Activated T-cell treated with anti-CD3 and anti-CD28 coated beads, Interleukin-2, amount 50 U/mL, for 72 hours (primary cell): ENCODE measurements at regions not wholly inside any gene's neighbourhood (a gene's known extent, or its start where the extent isn't known, plus 50 kb on each side); places are given as distances from the start of the nearest gene placed in this dataset.
"Not testable (repeated sequence)": the region's sequence is repeated elsewhere in the genome, so short reads cannot be mapped to it uniquely, and the experiment has no call there.

Source experiments
- ATAC-seq, 2 donors: fragments of 150-1000 bp; cut with Tn5 transposase; replicated peaks in 1 of 2; 2 replicates each; pipeline ENCODE4 v1.10.0; 2021; ENCODE audit warnings: moderate library complexity in 2 of 2, mild to moderate bottlenecking in 1 of 2
- DNase-seq, 2 donors: peaks; one replicate each; pipeline ENCODE4 v3.0.0; 2021 to 2022; ENCODE audit warnings: mixed read lengths in 1 of 2
- H3K27ac Mint-ChIP-seq: one replicate; pipeline ENCODE4 v1.8.0; 2022; ENCODE audit warnings: mild to moderate bottlenecking, moderate library complexity, mixed read lengths
- H3K27me3 Mint-ChIP-seq: one replicate; pipeline ENCODE4 v1.8.0; 2022; ENCODE audit warnings: low read depth, mixed read lengths
- H3K36me3 Mint-ChIP-seq, 2 donors: one replicate each; pipeline ENCODE4 v1.8.0; 2022; ENCODE audit warnings: mixed read lengths in 2 of 2, mild to moderate bottlenecking in 1 of 2; ENCODE audit not compliant: insufficient read depth in 2 of 2
- H3K4me1 Mint-ChIP-seq: one replicate; pipeline ENCODE4 v1.8.0; 2022; ENCODE audit warnings: low read depth, mixed read lengths
- H3K4me3 Mint-ChIP-seq, 2 donors: one replicate each; pipeline ENCODE4 v1.8.0; 2022; ENCODE audit warnings: mild to moderate bottlenecking in 2 of 2, mixed read lengths in 2 of 2, moderate library complexity in 2 of 2
- H3K9me3 Mint-ChIP-seq, 2 donors: one replicate each; pipeline ENCODE4 v1.8.0; 2022; ENCODE audit warnings: mixed read lengths in 2 of 2

DNA sequence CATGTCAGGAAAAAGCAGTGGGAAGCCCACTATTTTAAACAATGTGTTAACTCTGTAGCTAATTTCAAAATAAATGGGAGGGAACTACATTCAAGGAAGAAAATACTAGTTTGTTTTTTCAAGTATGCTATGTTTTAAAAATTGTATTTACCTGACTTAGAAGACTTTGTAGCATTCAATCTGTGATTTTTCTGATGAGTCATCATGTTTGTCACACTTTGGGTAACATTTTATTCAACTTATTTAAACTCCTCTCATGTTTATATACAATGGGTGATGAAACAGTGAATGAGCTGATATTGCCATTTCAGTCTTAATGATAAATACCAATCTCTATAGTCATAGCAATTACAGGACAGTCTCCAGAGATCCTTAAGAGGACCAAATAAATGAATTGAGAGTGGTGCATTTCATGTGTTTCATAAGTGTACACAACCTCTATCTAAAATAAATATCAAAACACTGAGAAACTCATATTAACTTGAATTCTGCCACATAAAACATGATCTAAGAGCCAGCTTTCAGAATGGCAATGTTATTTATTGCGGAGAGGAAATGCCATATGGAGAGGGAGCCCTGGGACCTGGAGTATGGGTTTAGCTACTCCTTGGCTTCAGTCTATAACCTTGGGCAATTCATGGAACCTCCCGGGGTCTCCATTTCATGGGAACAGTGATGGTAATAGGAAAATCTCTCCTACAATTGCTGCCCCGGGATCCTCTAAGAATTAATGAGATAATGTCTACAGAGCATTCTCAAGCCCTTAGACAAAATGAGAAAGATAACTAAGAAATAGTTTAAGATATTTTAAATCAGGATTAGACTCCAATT lies 913.9 kb downstream of the TLE4 start:
- Mint-ChIP-seq H3K4me1 (no peaks in the 10 kb centered on the region), H3K27me3 (no peaks in the 10 kb centered on the region), H3K9me3 (peaks cover 3 to 12% of the 10 kb centered on the region in 2 donors), H3K27ac (no peak overlapping the region), H3K4me3 (no peak overlapping the region), H3K36me3 (peaks cover 0 to 2% of the 10 kb centered on the region in 2 donors)
- ATAC-seq (no peak), DNase-seq (no peak)

DNA sequence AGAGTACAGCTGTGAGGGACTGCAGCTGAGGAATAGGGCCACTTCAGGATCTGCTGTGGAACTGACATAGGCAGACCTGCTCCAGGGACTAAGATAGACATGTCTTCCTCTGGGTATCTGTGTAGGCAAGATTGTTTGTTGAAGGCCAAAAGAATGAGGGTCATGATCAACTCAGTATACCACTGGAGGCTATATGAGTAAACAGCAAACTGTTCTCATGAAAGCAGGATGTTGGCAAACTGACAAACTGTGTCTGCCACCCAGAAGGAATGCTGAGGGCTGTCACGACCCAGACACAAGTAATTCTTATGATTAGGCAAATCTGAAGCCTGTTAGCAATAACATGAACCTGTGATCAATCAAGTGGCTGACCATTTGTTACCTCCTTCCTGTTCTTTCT lies 910.5 kb downstream of the TLE4 start:
- not testable (repeated sequence) for ATAC-seq

DNA sequence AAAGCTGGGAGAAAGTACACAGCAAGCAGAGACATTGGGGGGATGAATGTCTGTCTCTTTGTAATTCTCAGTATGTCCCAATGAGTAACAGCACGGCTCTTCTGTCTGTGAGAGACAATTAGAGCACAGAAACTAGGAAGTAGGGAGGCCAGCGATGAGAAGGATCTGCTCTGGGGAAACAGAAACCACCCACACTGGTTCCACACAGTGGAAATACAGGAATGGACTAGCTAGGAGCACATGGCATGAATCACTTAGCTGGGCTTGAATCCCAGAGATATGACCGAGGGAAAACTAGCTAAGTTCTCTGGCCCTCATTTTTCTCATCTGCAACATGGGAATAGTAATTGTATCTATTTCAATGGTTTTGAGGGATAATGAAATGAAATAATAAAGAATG lies 895.9 kb downstream of the TLE4 start:
- Mint-ChIP-seq H3K27me3 (no peaks in the 10 kb centered on the region), H3K27ac (no peak overlapping the region), H3K9me3 (peaks cover 3 to 8% of the 10 kb centered on the region in 2 donors), H3K4me1 (no peaks in the 10 kb centered on the region), H3K4me3 (no peak overlapping the region), H3K36me3 (no peaks in the 10 kb centered on the region)
- DNase-seq (no peak), ATAC-seq (no peak)

More for the DNA sequence above, 910.5 kb downstream of the TLE4 start:
- peaks cover 8 to 11% of the 10 kb centered on the region in 2 donors for H3K9me3 Mint-ChIP-seq
- not testable (repeated sequence) for H3K27me3 Mint-ChIP-seq, H3K27ac Mint-ChIP-seq, DNase-seq, H3K36me3 Mint-ChIP-seq, H3K4me1 Mint-ChIP-seq, H3K4me3 Mint-ChIP-seq

- Mint-ChIP-seq H3K9me3 (peaks cover 3 to 8% of the 10 kb centered on the region in 2 donors), H3K4me1 (no peaks in the 10 kb centered on the region), H3K27ac (no peak overlapping the region), H3K36me3 (no peaks in the 10 kb centered on the region), H3K27me3 (no peaks in the 10 kb centered on the region), H3K4me3 (no peak overlapping the region)
- no peak for ATAC-seq
- no peak for DNase-seq
Observed at GRCh38 chr9:80465556-80465955, 893.8 kb downstream of the TLE4 start.

DNA sequence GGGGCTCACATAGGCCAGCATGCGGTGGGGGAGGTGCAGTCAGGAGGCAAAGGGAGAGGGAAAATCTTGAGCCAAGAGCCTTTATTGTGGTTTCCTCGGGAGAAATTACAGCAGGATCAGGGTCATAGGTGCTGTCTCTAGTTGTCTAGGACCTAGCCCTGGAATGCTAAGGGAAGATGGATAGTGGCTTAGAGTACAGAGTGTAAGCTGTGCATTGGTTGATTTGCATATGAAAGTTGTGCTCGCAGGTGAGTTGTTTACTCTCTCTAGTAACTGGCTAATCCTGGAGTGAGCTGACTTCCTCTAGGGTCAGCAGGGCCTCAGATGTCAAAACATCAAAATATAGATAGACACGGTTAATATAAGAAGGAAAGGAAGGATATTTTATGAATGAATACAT lies 877.7 kb downstream of the TLE4 start:
- Mint-ChIP-seq H3K36me3 (peaks cover 0 to 2% of the 10 kb centered on the region in 2 donors), H3K27ac (no peak overlapping the region), H3K9me3 (peaks cover 14 to 15% of the 10 kb centered on the region in 2 donors), H3K4me1 (no peaks in the 10 kb centered on the region), H3K27me3 (no peaks in the 10 kb centered on the region), H3K4me3 (no peak overlapping the region)
- ATAC-seq (no peak), DNase-seq (no peak)

DNA sequence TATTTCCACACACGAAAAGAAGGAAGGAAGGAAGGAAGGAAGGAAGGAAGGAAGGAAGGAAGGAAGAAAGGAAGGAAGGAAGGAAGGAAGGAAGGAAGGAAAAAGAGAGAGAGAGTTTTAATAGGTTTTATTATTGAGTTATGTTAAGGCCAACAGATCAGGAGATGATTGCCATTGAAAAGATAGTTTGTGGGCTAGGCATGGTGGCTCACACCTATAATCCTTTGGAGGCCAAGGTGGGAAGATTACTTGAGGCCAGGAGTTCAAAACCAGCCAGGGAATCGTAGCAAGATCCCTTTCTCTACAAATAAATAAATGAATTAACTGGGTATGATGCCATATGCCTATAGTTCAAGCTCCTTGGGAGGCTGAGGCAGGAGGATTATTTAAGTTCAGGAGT lies 877.2 kb downstream of the TLE4 start:
- peaks cover 0 to 2% of the 10 kb centered on the region in 2 donors for H3K36me3 Mint-ChIP-seq
- no peak overlapping the region for H3K4me3 Mint-ChIP-seq
- ATAC-seq (no peak), DNase-seq (no peak)
- H3K9me3 Mint-ChIP-seq = peaks cover 13 to 14% of the 10 kb centered on the region in 2 donors
- no peaks in the 10 kb centered on the region for H3K4me1 Mint-ChIP-seq
- no peak overlapping the region for H3K27ac Mint-ChIP-seq
- H3K27me3 Mint-ChIP-seq = no peaks in the 10 kb centered on the region

DNA sequence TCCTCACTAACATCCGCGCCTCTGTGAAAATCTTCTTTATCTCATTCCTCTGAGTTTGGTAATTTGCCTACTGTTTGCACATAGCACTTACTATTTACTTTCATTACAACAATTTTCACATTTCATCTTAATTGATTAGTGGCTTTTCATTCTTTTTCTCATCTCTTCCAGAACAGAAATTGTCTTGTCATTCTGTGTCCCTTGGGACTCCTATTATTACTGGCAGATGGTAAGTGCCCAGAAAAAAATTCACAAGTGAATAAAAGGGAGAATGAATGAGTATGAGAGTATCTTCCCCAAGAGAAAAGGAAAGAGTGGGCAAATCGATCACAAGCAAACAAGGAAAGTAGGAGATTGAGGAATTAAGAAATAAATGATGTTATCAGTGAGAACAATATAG lies 876.1 kb downstream of the TLE4 start:
- no peaks in the 10 kb centered on the region for H3K27me3 Mint-ChIP-seq
- no peak overlapping the region for H3K4me3 Mint-ChIP-seq
- DNase-seq = no peak
- peaks cover 6 to 14% of the 10 kb centered on the region in 2 donors for H3K9me3 Mint-ChIP-seq
- H3K27ac Mint-ChIP-seq = no peak overlapping the region
- ATAC-seq = no peak
- no peaks in the 10 kb centered on the region for H3K4me1 Mint-ChIP-seq
- H3K36me3 Mint-ChIP-seq = peaks cover 0 to 2% of the 10 kb centered on the region in 2 donors

DNA sequence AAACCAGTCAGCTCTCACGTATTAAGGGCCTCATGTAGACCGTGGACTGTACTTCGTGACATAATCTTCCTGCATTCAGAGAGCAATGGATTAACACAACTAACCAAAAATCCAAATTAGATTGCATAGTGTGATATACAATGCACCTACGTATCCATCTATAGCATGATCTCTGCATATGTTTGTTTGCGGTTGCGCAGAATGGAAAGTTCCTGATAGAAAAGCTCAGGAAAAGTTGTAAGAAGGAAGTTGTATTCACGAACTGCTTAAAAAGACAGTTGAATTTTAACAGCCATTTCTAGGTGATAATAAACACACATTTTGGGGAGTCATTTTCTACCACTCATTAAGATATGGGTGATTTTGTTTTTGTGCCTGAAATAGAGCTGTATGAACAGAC lies 869.0 kb downstream of the TLE4 start:
- H3K27me3 Mint-ChIP-seq = no peaks in the 10 kb centered on the region
- H3K27ac Mint-ChIP-seq = no peak overlapping the region
- ATAC-seq = no peak
- H3K36me3 Mint-ChIP-seq = no peaks in the 10 kb centered on the region
- H3K4me3 Mint-ChIP-seq = no peak overlapping the region
- no peaks in the 10 kb centered on the region for H3K4me1 Mint-ChIP-seq
- peaks cover 2 to 3% of the 10 kb centered on the region in 2 donors for H3K9me3 Mint-ChIP-seq
- DNase-seq = no peak

DNA sequence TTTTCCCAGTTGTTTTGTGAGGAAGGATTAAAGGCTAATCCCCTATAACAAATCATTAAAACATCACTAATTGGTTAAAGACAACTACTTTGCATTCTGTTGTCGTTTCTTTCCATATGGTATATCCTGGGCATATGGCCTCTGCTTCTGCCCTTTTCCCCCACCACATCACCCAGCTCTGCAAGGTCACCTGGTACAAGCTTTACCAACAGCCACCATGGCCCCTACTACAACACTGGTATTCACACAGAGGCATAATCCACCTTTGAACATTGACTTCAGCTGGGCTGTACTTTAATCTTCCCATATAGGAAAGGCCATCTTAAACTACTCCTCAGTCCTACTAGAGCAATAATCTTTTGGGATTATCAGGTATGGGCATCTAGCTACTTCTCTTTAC lies 866.1 kb downstream of the TLE4 start:
- no peak for DNase-seq
- no peak for ATAC-seq
- no peaks in the 10 kb centered on the region for H3K4me1 Mint-ChIP-seq
- no peak overlapping the region for H3K4me3 Mint-ChIP-seq
- H3K27me3 Mint-ChIP-seq = no peaks in the 10 kb centered on the region
- H3K36me3 Mint-ChIP-seq = no peaks in the 10 kb centered on the region
- H3K9me3 Mint-ChIP-seq = peaks cover 0 to 10% of the 10 kb centered on the region in 2 donors
- H3K27ac Mint-ChIP-seq = no peak overlapping the region

DNA sequence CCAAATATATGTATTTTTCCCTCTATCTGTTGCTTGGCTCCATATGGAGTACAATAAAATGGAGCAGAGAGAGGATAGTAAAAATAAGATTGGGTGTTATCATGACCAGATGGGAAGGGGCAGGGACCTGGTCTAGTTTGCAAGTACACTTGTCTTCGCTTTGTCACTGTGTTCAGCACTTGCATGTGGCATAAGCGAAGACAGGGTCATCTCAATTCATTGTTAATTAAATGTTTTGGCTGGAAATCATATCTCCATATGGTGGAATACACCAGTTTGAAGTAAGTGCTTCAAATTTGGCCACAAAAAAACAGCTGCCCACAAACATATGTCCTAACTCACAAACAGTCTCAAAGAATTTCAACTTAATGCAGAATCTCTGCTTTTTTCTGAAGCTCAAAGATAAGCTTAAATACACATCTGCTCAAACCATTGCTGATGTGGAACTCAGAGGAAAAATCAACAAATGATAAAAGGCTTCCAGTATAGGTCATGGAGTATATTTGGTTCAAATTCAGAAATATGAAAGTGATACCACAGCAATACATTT lies 865.4 kb downstream of the TLE4 start:
- Mint-ChIP-seq H3K27ac (no peak overlapping the region), H3K9me3 (peaks cover 0 to 10% of the 10 kb centered on the region in 2 donors), H3K27me3 (no peaks in the 10 kb centered on the region), H3K4me3 (no peak overlapping the region), H3K36me3 (no peaks in the 10 kb centered on the region), H3K4me1 (no peaks in the 10 kb centered on the region)
- ATAC-seq (no peak), DNase-seq (no peak)

- ATAC-seq (no peak), DNase-seq (no peak)
- H3K27ac Mint-ChIP-seq = no peak overlapping the region
- peaks cover 0 to 11% of the 10 kb centered on the region in 2 donors for H3K9me3 Mint-ChIP-seq
- no peak overlapping the region for H3K4me3 Mint-ChIP-seq
- H3K36me3 Mint-ChIP-seq = no peaks in the 10 kb centered on the region
- no peaks in the 10 kb centered on the region for H3K27me3 Mint-ChIP-seq
- no peaks in the 10 kb centered on the region for H3K4me1 Mint-ChIP-seq
Observed at GRCh38 chr9:80435591-80435990, 863.8 kb downstream of the TLE4 start.

- H3K4me1 Mint-ChIP-seq = no peaks in the 10 kb centered on the region
- no peaks in the 10 kb centered on the region for H3K27me3 Mint-ChIP-seq
- ATAC-seq (no peak), DNase-seq (no peak)
- peaks cover 4 to 6% of the 10 kb centered on the region in 2 donors for H3K9me3 Mint-ChIP-seq
- H3K27ac Mint-ChIP-seq = no peak overlapping the region
- no peaks in the 10 kb centered on the region for H3K36me3 Mint-ChIP-seq
- H3K4me3 Mint-ChIP-seq = no peak overlapping the region
Observed at GRCh38 chr9:80426992-80427391, 855.2 kb downstream of the TLE4 start.

DNA sequence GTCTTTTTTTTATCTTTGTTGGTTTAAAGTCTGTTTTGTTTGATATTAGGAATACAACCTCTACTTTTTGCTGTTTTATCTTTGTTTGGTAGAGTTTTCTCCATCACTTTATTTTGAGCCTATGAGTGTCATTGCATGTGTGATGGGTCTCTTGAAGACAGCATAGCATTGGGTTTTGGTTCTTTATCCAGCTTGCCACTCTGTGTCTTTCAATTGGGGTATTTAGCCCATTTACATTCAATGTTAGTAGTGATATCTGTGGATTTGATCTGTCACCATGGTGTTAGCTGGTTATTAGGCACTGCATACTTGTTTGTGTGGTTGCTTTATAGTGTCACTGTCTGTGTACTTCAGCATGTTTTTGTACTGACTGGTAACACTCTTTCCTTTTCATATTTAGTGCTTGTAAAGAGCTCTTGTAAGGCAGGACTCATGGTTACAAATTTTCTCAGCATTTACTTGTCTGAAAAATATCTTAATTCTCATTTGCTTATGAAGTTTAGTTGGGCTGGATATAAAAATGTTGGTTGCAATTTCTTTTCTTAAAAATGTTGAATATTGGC lies 845.5 kb downstream of the TLE4 start:
- DNase-seq (no peak), ATAC-seq (no peak)
- Mint-ChIP-seq H3K4me3 (no peak overlapping the region), H3K9me3 (peaks cover 14 to 24% of the 10 kb centered on the region in 2 donors), H3K4me1 (no peaks in the 10 kb centered on the region), H3K27ac (no peak overlapping the region), H3K36me3 (peaks cover 0 to 3% of the 10 kb centered on the region in 2 donors), H3K27me3 (no peaks in the 10 kb centered on the region)
